Liver (tissue), 3 donors: ENCODE measurements at regions not wholly inside any gene's neighbourhood (a gene's known extent, or its start where the extent isn't known, plus 50 kb on each side); places are given as distances from the start of the nearest gene placed in this dataset.

ENCODE experiments used
- ATF3 ChIP-seq: IDR thresholded peaks from 2 replicates; pipeline ENCODE4 v1.6.1; 2016; ENCODE audit warnings: antibody characterized with exemption
- CTCF ChIP-seq: fragments of 150-350 bp; IDR thresholded peaks from 2 replicates; pipeline ENCODE4 v1.5.1; 2017; ENCODE audit warnings: improper control_type of control experiment, low read depth, low read length; ENCODE audit not compliant: missing input control
- GABPA ChIP-seq, 2 donors: IDR thresholded peaks in 1 of 2; conservative IDR thresholded peaks in 1 of 2; 2 replicates each; pipeline ENCODE4 v1.6.1; 2016; ENCODE audit warnings: antibody characterized with exemption in 2 of 2, mild to moderate bottlenecking in 1 of 2, moderate library complexity in 1 of 2
- JUND ChIP-seq, 2 donors: IDR thresholded peaks; 2 replicates each; pipeline ENCODE4 v1.6.1; 2016; ENCODE audit warnings: antibody characterized with exemption in 2 of 2
- MAX ChIP-seq: IDR thresholded peaks from 2 replicates; pipeline ENCODE4 v1.6.1; 2016; ENCODE audit warnings: antibody characterized with exemption
- RAD21 ChIP-seq, 2 donors: IDR thresholded peaks; 2 replicates each; pipeline ENCODE4 v1.6.1; 2016; ENCODE audit warnings: antibody characterized with exemption in 2 of 2, mild to moderate bottlenecking in 2 of 2
- REST ChIP-seq: IDR thresholded peaks from 2 replicates; pipeline ENCODE4 v1.6.1; 2016; ENCODE audit warnings: antibody characterized with exemption, mild to moderate bottlenecking
- TAF1 ChIP-seq: conservative IDR thresholded peaks from 2 replicates; pipeline ENCODE4 v1.6.1; 2016; ENCODE audit warnings: antibody characterized with exemption, mild to moderate bottlenecking
- YY1 ChIP-seq: IDR thresholded peaks from 2 replicates; pipeline ENCODE4 v1.6.1; 2016; ENCODE audit warnings: antibody characterized with exemption, mild to moderate bottlenecking
- ZBTB33 ChIP-seq: IDR thresholded peaks from 2 replicates; pipeline ENCODE4 v1.6.1; 2016; ENCODE audit warnings: antibody characterized with exemption
- donor health status: healthy.
- donor health status: healthy.

- TF ChIP-seq CTCF (no peak), ZBTB33 (no peak), RAD21 (IDR thresholded peaks at IDR 0.05) (no peak), REST (no peak), JUND (IDR thresholded peaks at IDR 0.05) (no peak), TAF1 (no peak), GABPA (IDR thresholded peaks at IDR 0.05 in 1 of 2, conservative IDR thresholded peaks at IDR 0.05 in 1 of 2) (no peak), ATF3 (no peak), YY1 (no peak), MAX (no peak)
These were observed 269.9 kb upstream of the SFSWAP start for GRCh38 chr12:131441060-131441396.
